ENCODE measurements at regions not wholly inside any gene's neighbourhood (a gene's known extent, or its start where the extent isn't known, plus 50 kb on each side); places are given as distances from the start of the nearest gene placed in this dataset.
"Not testable (repeated sequence)": the region's sequence is repeated elsewhere in the genome, so short reads cannot be mapped to it uniquely, and the experiment has no call there.

GRCh38 chr2:109720380-109721106 is 73.6 kb upstream of the RGPD5 start:
- 84 to 96% methylated on average over 3 of the region's 3 CpGs for WGBS, 2 donors
- Histone ChIP-seq H3K4me3 (no peak overlapping the region), H3K9ac (ENCODE audit: insufficient read depth in 1 of 2, low read length in 2 of 2) (no peak overlapping the region), H3K9me3 (ENCODE audit: control insufficient read depth in 4 of 4, insufficient read depth in 3 of 4, low read length in 3 of 4) (no peaks in the 10 kb centered on the region), H3K4me1 (ENCODE audit: control insufficient read depth in 5 of 5, insufficient read depth in 5 of 5, low read length in 5 of 5) (no peaks in the 10 kb centered on the region), H3K27ac (ENCODE audit: low read depth in 1 of 2, low read length in 1 of 2) (no peak overlapping the region), H3K36me3 (ENCODE audit: control insufficient read depth in 4 of 4, insufficient read depth in 4 of 4, low read length in 4 of 4) (no peaks in the 10 kb centered on the region), H3K27me3 (ENCODE audit: control insufficient read depth in 3 of 3, insufficient read depth in 3 of 3, low read length in 2 of 3) (no peaks in the 10 kb centered on the region)
- TF ChIP-seq, protein P1, sequence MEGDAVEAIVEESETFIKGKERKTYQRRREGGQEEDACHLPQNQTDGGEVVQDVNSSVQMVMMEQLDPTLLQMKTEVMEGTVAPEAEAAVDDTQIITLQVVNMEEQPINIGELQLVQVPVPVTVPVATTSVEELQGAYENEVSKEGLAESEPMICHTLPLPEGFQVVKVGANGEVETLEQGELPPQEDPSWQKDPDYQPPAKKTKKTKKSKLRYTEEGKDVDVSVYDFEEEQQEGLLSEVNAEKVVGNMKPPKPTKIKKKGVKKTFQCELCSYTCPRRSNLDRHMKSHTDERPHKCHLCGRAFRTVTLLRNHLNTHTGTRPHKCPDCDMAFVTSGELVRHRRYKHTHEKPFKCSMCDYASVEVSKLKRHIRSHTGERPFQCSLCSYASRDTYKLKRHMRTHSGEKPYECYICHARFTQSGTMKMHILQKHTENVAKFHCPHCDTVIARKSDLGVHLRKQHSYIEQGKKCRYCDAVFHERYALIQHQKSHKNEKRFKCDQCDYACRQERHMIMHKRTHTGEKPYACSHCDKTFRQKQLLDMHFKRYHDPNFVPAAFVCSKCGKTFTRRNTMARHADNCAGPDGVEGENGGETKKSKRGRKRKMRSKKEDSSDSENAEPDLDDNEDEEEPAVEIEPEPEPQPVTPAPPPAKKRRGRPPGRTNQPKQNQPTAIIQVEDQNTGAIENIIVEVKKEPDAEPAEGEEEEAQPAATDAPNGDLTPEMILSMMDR (IDR thresholded peaks at IDR 0.05; ENCODE audit: control extremely low read depth, extremely low read depth): no peak
- DNase-seq (no peak), ATAC-seq (ENCODE audit: insufficient read depth, low FRiP score) (no peak)

DNA sequence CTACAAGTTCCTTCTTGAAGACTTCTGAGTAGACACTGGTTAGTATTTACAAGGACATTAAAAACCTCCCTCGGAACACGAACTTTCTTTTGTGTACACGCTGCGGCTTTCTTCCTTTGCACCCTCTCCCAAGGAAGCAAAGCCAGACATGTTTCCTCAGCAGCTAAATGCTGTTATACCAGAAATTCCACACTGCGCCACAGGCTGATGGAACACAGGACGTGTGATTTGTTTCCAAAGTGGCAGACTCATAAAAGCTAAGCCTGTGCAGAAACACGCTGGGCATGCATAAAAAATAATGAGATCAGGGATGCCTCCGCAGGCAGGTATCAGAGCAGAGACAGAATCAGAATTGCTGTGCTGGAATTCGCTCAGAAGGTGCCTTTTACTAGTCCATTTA is 73.0 kb upstream of the RGPD5 start:
- no peaks in the 10 kb centered on the region for H3K9me3 ChIP-seq (ENCODE audit: control insufficient read depth in 4 of 4, insufficient read depth in 3 of 4, low read length in 3 of 4)
- no peaks in the 10 kb centered on the region for H3K4me1 ChIP-seq (ENCODE audit: control insufficient read depth in 5 of 5, insufficient read depth in 5 of 5, low read length in 5 of 5)
- H3K27ac ChIP-seq (ENCODE audit: low read depth in 1 of 2, low read length in 1 of 2): no peak overlapping the region
- no peaks in the 10 kb centered on the region for H3K27me3 ChIP-seq (ENCODE audit: control insufficient read depth in 3 of 3, insufficient read depth in 3 of 3, low read length in 2 of 3)
- WGBS, 2 donors: 90 to 91% methylated on average over 9 of the region's 9 CpGs
- no peak overlapping the region for H3K4me3 ChIP-seq
- H3K36me3 ChIP-seq (ENCODE audit: control insufficient read depth in 4 of 4, insufficient read depth in 4 of 4, low read length in 4 of 4): no peaks in the 10 kb centered on the region
- TF ChIP-seq, protein P1 (IDR thresholded peaks at IDR 0.05; ENCODE audit: control extremely low read depth, extremely low read depth): no peak
- ATAC-seq (ENCODE audit: insufficient read depth, low FRiP score): no peak
- peak in 1 of 3 donors; percentile 43 for DNase-seq
- H3K9ac ChIP-seq (ENCODE audit: insufficient read depth in 1 of 2, low read length in 2 of 2): no peak overlapping the region

- TF ChIP-seq, protein P1 (IDR thresholded peaks at IDR 0.05; ENCODE audit: control extremely low read depth, extremely low read depth): no peak
- Histone ChIP-seq H3K9me3 (ENCODE audit: control insufficient read depth in 4 of 4, insufficient read depth in 3 of 4, low read length in 3 of 4) (no peaks in the 10 kb centered on the region), H3K9ac (ENCODE audit: insufficient read depth in 1 of 2, low read length in 2 of 2) (no peak overlapping the region), H3K27me3 (ENCODE audit: control insufficient read depth in 3 of 3, insufficient read depth in 3 of 3, low read length in 2 of 3) (no peaks in the 10 kb centered on the region), H3K27ac (ENCODE audit: low read depth in 1 of 2, low read length in 1 of 2) (peak overlapping the region in 1 of 2 donors; percentile 24), H3K4me3 (no peak overlapping the region), H3K4me1 (ENCODE audit: control insufficient read depth in 5 of 5, insufficient read depth in 5 of 5, low read length in 5 of 5) (no peaks in the 10 kb centered on the region), H3K36me3 (ENCODE audit: control insufficient read depth in 4 of 4, insufficient read depth in 4 of 4, low read length in 4 of 4) (no peaks in the 10 kb centered on the region)
- DNase-seq (no peak), ATAC-seq (ENCODE audit: insufficient read depth, low FRiP score) (no peak)
- WGBS, 2 donors: 85 to 86% methylated on average over 8 of the region's 8 CpGs
Observed at GRCh38 chr2:109721626-109722025, 72.5 kb upstream of the RGPD5 start.

- Histone ChIP-seq H3K4me3 (no peak overlapping the region), H3K27me3 (ENCODE audit: control insufficient read depth in 3 of 3, insufficient read depth in 3 of 3, low read length in 2 of 3) (no peaks in the 10 kb centered on the region), H3K9me3 (ENCODE audit: control insufficient read depth in 4 of 4, insufficient read depth in 3 of 4, low read length in 3 of 4) (no peaks in the 10 kb centered on the region), H3K4me1 (ENCODE audit: control insufficient read depth in 5 of 5, insufficient read depth in 5 of 5, low read length in 5 of 5) (no peaks in the 10 kb centered on the region), H3K9ac (ENCODE audit: insufficient read depth in 1 of 2, low read length in 2 of 2) (no peak overlapping the region), H3K36me3 (ENCODE audit: control insufficient read depth in 4 of 4, insufficient read depth in 4 of 4, low read length in 4 of 4) (no peaks in the 10 kb centered on the region), H3K27ac (ENCODE audit: low read depth in 1 of 2, low read length in 1 of 2) (no peak overlapping the region)
- no peak for ATAC-seq (ENCODE audit: insufficient read depth, low FRiP score)
- TF ChIP-seq, protein P1 (IDR thresholded peaks at IDR 0.05; ENCODE audit: control extremely low read depth, extremely low read depth): no peak
- 51 to 81% methylated on average over 5 of the region's 5 CpGs for WGBS, 2 donors
- peak; percentile 42 to 71 (median 55) for DNase-seq
Observed at GRCh38 chr2:109722026-109722425, 72.1 kb upstream of the RGPD5 start.

DNA sequence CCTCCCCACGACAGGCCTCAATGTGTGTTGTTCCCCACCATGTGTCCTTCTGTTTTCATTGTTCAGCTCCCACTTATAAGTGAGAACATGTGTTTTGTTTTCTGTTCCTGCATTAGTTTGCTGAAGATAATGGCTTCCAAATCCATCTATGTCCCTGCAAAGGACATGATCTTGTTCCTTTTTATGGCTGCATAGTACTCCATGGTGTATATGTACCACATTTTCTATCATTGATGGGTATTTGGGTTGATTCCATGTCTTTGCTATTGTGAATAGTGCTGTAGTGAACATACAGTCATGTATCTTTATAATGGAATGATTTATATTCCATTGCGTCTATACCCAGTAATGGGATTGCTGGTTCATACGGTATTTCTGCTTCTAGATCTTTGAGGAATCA is 71.5 kb upstream of the RGPD5 start:
- H3K27me3 ChIP-seq (ENCODE audit: control insufficient read depth in 3 of 3, insufficient read depth in 3 of 3, low read length in 2 of 3); DNase-seq; H3K36me3 ChIP-seq (ENCODE audit: control insufficient read depth in 4 of 4, insufficient read depth in 4 of 4, low read length in 4 of 4); H3K4me1 ChIP-seq (ENCODE audit: control insufficient read depth in 5 of 5, insufficient read depth in 5 of 5, low read length in 5 of 5); H3K9ac ChIP-seq (ENCODE audit: insufficient read depth in 1 of 2, low read length in 2 of 2); H3K4me3 ChIP-seq; H3K27ac ChIP-seq (ENCODE audit: low read depth in 1 of 2, low read length in 1 of 2); H3K9me3 ChIP-seq (ENCODE audit: control insufficient read depth in 4 of 4, insufficient read depth in 3 of 4, low read length in 3 of 4); ATAC-seq (ENCODE audit: insufficient read depth, low FRiP score): not testable (repeated sequence)
- WGBS, 2 donors: 92 to 94% methylated on average over 3 of the region's 3 CpGs

Data from lung (tissue), 11 donors.